ENCODE measurements at regions not wholly inside any gene's neighbourhood (a gene's known extent, or its start where the extent isn't known, plus 50 kb on each side); places are given as distances from the start of the nearest gene placed in this dataset.

GRCh38 chr3:30527186-30527585 lies 79.2 kb upstream of the TGFBR2 start:
- H3K27ac ChIP-seq, result no peak overlapping the region
- TF ChIP-seq, protein P1, sequence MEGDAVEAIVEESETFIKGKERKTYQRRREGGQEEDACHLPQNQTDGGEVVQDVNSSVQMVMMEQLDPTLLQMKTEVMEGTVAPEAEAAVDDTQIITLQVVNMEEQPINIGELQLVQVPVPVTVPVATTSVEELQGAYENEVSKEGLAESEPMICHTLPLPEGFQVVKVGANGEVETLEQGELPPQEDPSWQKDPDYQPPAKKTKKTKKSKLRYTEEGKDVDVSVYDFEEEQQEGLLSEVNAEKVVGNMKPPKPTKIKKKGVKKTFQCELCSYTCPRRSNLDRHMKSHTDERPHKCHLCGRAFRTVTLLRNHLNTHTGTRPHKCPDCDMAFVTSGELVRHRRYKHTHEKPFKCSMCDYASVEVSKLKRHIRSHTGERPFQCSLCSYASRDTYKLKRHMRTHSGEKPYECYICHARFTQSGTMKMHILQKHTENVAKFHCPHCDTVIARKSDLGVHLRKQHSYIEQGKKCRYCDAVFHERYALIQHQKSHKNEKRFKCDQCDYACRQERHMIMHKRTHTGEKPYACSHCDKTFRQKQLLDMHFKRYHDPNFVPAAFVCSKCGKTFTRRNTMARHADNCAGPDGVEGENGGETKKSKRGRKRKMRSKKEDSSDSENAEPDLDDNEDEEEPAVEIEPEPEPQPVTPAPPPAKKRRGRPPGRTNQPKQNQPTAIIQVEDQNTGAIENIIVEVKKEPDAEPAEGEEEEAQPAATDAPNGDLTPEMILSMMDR (conservative IDR thresholded peaks at IDR 0.05), result no peak

GRCh38 chr3:30527720-30528119 lies 78.7 kb upstream of the TGFBR2 start:
- TF ChIP-seq, protein P1 (conservative IDR thresholded peaks at IDR 0.05), result no peak
- no peak overlapping the region for H3K27ac ChIP-seq

DNA sequence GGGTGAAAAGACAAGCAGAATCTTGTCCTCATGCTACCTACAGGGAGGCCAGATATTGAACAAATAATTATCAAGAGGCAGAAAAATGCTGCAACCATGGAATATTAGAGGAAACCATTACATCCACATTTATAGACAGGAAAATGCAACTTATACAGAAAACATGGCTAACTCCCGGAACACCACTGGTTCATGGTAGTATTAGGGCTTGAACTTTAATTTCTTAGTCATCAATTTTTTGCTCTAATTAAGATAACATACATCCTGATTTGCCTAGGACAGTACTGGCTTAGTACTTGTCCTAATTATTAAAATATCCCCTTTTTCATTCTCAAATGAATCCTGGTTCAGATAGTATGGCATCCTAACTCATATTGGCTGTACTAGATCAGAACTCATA lies 76.3 kb upstream of the TGFBR2 start:
- no peak overlapping the region for H3K27ac ChIP-seq
- TF ChIP-seq, protein P1 (conservative IDR thresholded peaks at IDR 0.05), result no peak

- no peak overlapping the region for H3K27ac ChIP-seq
- TF ChIP-seq, protein P1 (conservative IDR thresholded peaks at IDR 0.05), result no peak
These were observed 75.3 kb upstream of the TGFBR2 start for GRCh38 chr3:30531017-30531570.

DNA sequence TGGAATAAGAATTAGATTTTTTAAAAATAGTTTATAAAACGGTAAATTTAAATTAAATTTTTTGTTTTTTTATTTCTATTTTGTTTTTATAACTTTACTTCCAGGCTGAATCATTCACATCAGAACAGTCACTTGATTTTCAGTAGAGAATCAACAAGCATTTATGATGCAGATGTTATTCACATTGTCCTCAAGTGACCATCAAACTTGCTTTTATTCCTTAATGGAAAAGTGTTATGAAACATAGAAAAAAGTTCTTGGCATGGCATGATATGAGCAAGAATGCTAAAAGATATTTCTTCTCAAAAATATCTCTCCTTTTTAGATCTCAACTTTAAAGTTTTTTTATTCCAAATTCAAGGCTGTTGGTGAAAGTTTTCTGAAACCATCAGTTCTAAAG lies 70.9 kb upstream of the TGFBR2 start:
- H3K27ac ChIP-seq, result no peak overlapping the region
- TF ChIP-seq, protein P1 (conservative IDR thresholded peaks at IDR 0.05), result no peak

- no peak overlapping the region for H3K27ac ChIP-seq
- TF ChIP-seq, protein P1 (conservative IDR thresholded peaks at IDR 0.05), result no peak
These were observed 67.6 kb upstream of the TGFBR2 start for GRCh38 chr3:30538791-30539190.

DNA sequence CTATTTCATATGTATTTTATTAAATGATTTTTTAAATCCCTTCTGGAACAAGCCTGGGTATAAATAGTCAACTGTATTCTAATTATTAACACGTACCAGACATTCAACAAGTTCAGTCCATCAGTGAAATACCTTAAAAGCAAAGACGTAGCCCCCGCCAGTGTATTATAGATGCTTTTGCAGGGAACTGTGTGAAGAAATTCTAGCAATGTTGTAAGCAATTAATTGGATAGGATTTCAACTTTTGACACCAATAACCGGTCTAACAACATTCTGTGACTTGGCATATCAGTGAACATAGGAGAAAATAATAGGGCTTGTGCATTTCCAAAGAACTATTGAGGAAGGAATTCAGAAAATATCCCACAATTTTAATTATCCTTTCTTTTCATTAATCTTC lies 67.2 kb upstream of the TGFBR2 start:
- TF ChIP-seq, protein P1 (conservative IDR thresholded peaks at IDR 0.05), result no peak
- H3K27ac ChIP-seq, result no peak overlapping the region

Measured in VCaP (cell line).